ENCODE measurements at regions not wholly inside any gene's neighbourhood (a gene's known extent, or its start where the extent isn't known, plus 50 kb on each side); places are given as distances from the start of the nearest gene placed in this dataset.

DNA sequence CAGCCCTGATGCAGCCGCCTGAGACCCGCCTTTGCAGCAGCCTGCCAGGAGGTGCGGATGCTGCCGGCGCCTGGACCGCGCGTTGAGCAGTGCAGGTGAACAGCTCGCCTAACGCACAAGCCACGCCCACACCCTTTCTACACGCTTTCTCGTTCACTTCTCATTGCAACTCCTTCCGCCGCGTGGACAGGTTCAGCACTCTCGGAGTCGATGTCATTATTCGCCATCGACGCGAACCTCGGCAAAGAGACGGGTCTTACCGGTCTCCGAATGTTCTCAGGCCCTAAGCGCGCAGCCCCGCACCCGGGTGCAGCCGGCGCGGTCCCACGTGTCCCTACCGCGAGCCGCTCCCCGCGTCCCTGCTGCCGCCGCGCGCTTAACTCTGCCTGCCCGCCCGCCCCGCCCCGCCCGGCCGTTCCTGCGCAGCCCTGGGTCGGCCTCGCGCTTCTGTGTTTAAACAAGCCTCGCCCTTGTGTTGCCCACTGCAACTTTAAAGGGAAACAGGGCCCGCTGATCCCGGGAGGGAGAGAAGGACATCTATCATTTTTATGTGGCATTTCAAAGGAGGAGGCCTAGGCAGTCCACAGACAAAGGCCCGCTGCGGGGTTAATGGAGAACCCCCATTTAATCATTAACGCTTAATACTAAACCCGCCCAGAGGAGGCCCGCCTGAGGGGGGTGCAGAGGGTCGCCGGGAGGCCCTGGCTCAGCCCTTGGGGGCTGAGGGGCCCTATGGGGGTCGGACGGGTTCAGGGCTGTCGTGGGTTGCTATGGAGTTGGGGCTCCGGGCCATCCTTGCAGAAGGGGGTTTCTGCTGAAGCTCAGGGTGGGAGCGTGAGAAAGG is 128.5 kb downstream of the WDR11 start:
- Histone ChIP-seq H3K4me1 (peaks cover 4% of the 10 kb centered on the region), H3K27ac (no peak overlapping the region), H3K27me3 (ENCODE audit: control insufficient read depth, insufficient read depth, low read length) (no peaks in the 10 kb centered on the region), H3K9me3 (ENCODE audit: control insufficient read depth, low read length) (no peaks in the 10 kb centered on the region), H3K36me3 (ENCODE audit: control insufficient read depth, insufficient read depth, low read length) (no peaks in the 10 kb centered on the region), H3K79me2 (no peaks in the 10 kb centered on the region), H3K4me3 (ENCODE audit: low read depth, low read length) (no peak overlapping the region), H3K4me2 (ENCODE audit: low read length) (peak overlapping the region; percentile 42), H3K9ac (no peak overlapping the region), H2AFZ (peak overlapping the region; percentile 56)
- TF ChIP-seq, protein P1, sequence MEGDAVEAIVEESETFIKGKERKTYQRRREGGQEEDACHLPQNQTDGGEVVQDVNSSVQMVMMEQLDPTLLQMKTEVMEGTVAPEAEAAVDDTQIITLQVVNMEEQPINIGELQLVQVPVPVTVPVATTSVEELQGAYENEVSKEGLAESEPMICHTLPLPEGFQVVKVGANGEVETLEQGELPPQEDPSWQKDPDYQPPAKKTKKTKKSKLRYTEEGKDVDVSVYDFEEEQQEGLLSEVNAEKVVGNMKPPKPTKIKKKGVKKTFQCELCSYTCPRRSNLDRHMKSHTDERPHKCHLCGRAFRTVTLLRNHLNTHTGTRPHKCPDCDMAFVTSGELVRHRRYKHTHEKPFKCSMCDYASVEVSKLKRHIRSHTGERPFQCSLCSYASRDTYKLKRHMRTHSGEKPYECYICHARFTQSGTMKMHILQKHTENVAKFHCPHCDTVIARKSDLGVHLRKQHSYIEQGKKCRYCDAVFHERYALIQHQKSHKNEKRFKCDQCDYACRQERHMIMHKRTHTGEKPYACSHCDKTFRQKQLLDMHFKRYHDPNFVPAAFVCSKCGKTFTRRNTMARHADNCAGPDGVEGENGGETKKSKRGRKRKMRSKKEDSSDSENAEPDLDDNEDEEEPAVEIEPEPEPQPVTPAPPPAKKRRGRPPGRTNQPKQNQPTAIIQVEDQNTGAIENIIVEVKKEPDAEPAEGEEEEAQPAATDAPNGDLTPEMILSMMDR (IDR thresholded peaks at IDR 0.05), result no peak

DNA sequence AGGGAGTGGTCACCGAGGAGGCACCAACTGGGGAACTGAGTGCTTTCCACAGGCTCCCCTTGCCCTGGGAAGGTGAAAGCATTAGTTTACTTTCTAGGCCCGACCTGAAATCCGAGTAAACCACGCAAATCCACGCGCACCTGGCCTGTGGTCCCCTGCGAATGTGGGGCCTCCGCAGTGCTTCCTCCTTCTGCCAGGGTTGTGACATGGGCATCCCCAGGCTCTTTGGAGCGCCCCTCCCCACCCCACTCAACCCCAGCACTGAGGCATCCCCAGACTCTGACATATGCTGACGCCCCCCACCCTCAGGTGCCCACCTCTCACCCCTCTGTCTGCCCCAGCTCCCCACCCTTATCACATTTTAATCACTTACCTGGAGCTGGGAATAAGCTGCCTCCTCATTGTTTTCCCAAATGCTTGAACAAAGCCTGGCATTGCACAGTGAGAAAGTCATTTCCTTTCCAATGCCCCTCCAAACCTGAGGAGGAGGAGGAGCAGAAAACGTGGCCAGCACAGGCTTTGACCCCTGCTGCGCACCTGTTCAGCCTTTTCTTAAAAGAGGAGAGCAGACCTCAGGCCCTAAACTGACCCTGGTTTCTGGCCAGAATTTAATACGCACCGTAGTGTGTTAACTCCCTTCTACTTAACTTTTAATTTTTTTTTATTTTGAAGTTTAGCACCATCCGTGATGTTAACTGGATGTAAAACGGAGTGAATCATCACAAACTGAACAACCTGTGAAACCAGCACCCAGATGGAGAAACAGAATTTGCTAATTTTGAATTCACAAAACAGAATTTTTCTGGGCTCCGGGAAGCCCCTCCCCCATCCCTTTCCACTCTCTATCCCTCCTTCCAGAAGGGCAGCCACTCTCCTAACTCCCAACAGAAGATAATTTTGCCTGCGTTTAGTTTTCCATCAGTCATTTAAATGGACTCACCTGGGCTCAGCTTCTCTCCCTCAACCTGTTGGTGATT is 129.4 kb downstream of the WDR11 start:
- no peaks in the 10 kb centered on the region for H3K27me3 ChIP-seq (ENCODE audit: control insufficient read depth, insufficient read depth, low read length)
- TF ChIP-seq, protein P1 (IDR thresholded peaks at IDR 0.05), result no peak
- no peaks in the 10 kb centered on the region for H3K79me2 ChIP-seq
- peaks cover 4% of the 10 kb centered on the region for H3K4me1 ChIP-seq
- H3K9ac ChIP-seq, result no peak overlapping the region
- H2AFZ ChIP-seq, result no peak overlapping the region
- no peak overlapping the region for H3K27ac ChIP-seq
- no peak overlapping the region for H3K4me2 ChIP-seq (ENCODE audit: low read length)
- no peak overlapping the region for H3K4me3 ChIP-seq (ENCODE audit: low read depth, low read length)
- H3K9me3 ChIP-seq (ENCODE audit: control insufficient read depth, low read length), result no peaks in the 10 kb centered on the region
- no peaks in the 10 kb centered on the region for H3K36me3 ChIP-seq (ENCODE audit: control insufficient read depth, insufficient read depth, low read length)

DNA sequence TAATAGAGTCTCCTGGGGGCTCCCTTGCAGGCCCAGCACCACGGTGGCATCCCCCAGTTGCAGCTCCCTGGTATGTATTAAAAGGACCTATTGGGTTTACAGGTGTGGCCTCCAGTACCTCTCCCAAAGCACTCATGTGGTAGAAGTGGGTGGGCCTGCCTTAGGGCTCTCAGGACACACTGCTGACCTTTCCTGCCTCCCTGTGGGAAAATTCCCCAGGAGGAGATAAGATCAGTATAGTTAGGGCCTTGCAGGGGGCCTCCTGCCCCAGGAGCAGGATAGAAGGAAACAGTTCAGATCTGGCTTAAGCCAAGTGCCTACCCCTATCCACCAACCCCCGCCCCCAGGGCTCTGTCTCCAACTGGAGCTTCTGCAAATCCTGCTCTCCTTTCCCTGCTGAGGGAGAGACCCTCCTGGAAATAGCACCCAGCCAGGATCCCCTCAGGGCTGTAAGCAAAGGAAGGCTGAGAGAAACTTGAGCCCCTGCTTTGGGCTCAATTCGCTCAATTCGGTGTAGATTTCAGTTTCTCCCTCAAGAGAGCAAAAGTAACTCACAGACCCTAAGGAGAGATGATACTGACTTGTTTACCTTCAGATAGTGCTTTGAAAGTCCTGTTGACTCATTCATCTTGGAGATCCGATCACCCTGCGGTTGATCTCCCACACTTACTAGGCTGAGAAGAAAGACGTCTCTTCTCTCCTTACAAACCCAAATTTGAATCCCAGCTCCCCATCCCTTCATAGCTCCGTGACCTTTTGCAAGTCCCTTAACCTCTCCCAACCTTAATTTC is 130.6 kb downstream of the WDR11 start:
- H2AFZ ChIP-seq, result peak overlapping the region; percentile 30
- H3K27ac ChIP-seq, result no peak overlapping the region
- no peaks in the 10 kb centered on the region for H3K27me3 ChIP-seq (ENCODE audit: control insufficient read depth, insufficient read depth, low read length)
- peaks cover 4% of the 10 kb centered on the region for H3K4me1 ChIP-seq
- H3K36me3 ChIP-seq (ENCODE audit: control insufficient read depth, insufficient read depth, low read length), result no peaks in the 10 kb centered on the region
- no peaks in the 10 kb centered on the region for H3K9me3 ChIP-seq (ENCODE audit: control insufficient read depth, low read length)
- no peak overlapping the region for H3K4me3 ChIP-seq (ENCODE audit: low read depth, low read length)
- no peak overlapping the region for H3K4me2 ChIP-seq (ENCODE audit: low read length)
- TF ChIP-seq, protein P1 (IDR thresholded peaks at IDR 0.05), result no peak
- no peaks in the 10 kb centered on the region for H3K79me2 ChIP-seq
- no peak overlapping the region for H3K9ac ChIP-seq

DNA sequence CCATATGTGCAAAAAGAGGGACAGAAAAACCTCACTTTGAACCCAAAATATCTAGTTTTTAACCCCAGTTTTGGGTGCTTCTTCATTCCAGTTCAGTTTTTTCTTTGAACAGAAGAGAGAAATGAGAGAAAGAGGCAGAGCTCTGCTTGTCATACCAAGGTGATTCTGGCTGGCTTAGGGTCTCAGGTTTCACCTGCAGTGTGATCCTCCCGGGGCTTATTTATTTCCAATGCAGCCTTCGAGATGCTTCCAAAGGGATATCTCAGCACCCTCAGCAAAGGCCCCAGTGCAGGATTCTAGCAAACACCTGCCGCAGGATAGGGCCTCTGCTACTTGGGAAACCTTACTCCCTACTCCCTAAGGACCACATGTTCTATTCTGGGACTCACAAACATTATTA is 131.3 kb downstream of the WDR11 start:
- Histone ChIP-seq H3K9me3 (ENCODE audit: control insufficient read depth, low read length) (no peaks in the 10 kb centered on the region), H3K27ac (no peak overlapping the region), H3K4me2 (ENCODE audit: low read length) (no peak overlapping the region), H3K27me3 (ENCODE audit: control insufficient read depth, insufficient read depth, low read length) (no peaks in the 10 kb centered on the region), H3K79me2 (no peaks in the 10 kb centered on the region), H3K4me1 (peaks cover 4% of the 10 kb centered on the region), H2AFZ (peak overlapping the region; percentile 30), H3K4me3 (ENCODE audit: low read depth, low read length) (no peak overlapping the region), H3K9ac (no peak overlapping the region), H3K36me3 (ENCODE audit: control insufficient read depth, insufficient read depth, low read length) (no peaks in the 10 kb centered on the region)
- TF ChIP-seq, protein P1 (IDR thresholded peaks at IDR 0.05), result no peak
